ENCODE measurements at regions not wholly inside any gene's neighbourhood (a gene's known extent, or its start where the extent isn't known, plus 50 kb on each side); places are given as distances from the start of the nearest gene placed in this dataset.

GRCh38 chr22:22810471-22810870 lies 77.1 kb upstream of the IGLL5 start:
- Histone ChIP-seq H3K27me3 (peaks cover 4% of the 10 kb centered on the region), H3K36me3 (replicated peaks in 1 of 2) (no peaks in the 10 kb centered on the region), H3K9me3 (replicated peaks in 1 of 3) (no peaks in the 10 kb centered on the region), H3K4me3 (no peak overlapping the region), H3K27ac (no peak overlapping the region), H3K4me1 (replicated peaks in 1 of 2) (no peaks in the 10 kb centered on the region)
- DNase-seq: peak in 1 of 7 donors; percentile 37
- intact Hi-C loops (cut with DNase I): no loop called here
- TF ChIP-seq, protein P1, sequence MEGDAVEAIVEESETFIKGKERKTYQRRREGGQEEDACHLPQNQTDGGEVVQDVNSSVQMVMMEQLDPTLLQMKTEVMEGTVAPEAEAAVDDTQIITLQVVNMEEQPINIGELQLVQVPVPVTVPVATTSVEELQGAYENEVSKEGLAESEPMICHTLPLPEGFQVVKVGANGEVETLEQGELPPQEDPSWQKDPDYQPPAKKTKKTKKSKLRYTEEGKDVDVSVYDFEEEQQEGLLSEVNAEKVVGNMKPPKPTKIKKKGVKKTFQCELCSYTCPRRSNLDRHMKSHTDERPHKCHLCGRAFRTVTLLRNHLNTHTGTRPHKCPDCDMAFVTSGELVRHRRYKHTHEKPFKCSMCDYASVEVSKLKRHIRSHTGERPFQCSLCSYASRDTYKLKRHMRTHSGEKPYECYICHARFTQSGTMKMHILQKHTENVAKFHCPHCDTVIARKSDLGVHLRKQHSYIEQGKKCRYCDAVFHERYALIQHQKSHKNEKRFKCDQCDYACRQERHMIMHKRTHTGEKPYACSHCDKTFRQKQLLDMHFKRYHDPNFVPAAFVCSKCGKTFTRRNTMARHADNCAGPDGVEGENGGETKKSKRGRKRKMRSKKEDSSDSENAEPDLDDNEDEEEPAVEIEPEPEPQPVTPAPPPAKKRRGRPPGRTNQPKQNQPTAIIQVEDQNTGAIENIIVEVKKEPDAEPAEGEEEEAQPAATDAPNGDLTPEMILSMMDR (IDR thresholded peaks at IDR 0.05): no peak
- no peak for TF ChIP-seq POLR2A (IDR thresholded peaks at IDR 0.05)
- 57 to 67% (median 63%) methylated on average over 6 to 8 of the region's 8 CpGs; no CpG with 5 or more reads in 1 of the 4 donors for WGBS, 4 donors

GRCh38 chr22:22811016-22812009 lies 76.3 kb upstream of the IGLL5 start:
- WGBS, 4 donors: 87 to 92% (median 89%) methylated on average over 7 to 8 of the region's 8 CpGs
- Histone ChIP-seq H3K4me3 (no peak overlapping the region), H3K27me3 (no peaks in the 10 kb centered on the region), H3K27ac (no peak overlapping the region), H3K4me1 (replicated peaks in 1 of 2) (no peaks in the 10 kb centered on the region), H3K9me3 (replicated peaks in 1 of 3) (no peaks in the 10 kb centered on the region), H3K36me3 (replicated peaks in 1 of 2) (no peaks in the 10 kb centered on the region)
- peak in 1 of 7 donors; percentile 1 for DNase-seq
- intact Hi-C loops (cut with DNase I): no loop called here
- TF ChIP-seq, protein P1 (IDR thresholded peaks at IDR 0.05): no peak
- TF ChIP-seq POLR2A (IDR thresholded peaks at IDR 0.05): no peak

- WGBS, 4 donors: 82 to 88% (median 83%) methylated on average over 7 to 10 of the region's 10 CpGs
- Histone ChIP-seq H3K36me3 (replicated peaks in 1 of 2) (no peaks in the 10 kb centered on the region), H3K27me3 (no peaks in the 10 kb centered on the region), H3K4me1 (replicated peaks in 1 of 2) (no peaks in the 10 kb centered on the region), H3K4me3 (no peak overlapping the region), H3K9me3 (replicated peaks in 1 of 3) (no peaks in the 10 kb centered on the region), H3K27ac (no peak overlapping the region)
- intact Hi-C loops (cut with DNase I): no loop called here
- TF ChIP-seq, protein P1 (IDR thresholded peaks at IDR 0.05): no peak
- TF ChIP-seq POLR2A (IDR thresholded peaks at IDR 0.05): no peak
- DNase-seq: peak in 1 of 7 donors; percentile 2
Measured at GRCh38 chr22:22812031-22812905, 75.3 kb upstream of the IGLL5 start.

All from adrenal gland (tissue), 9 donors.